HepG2 (cell line): ENCODE measurements at regions not wholly inside any gene's neighbourhood (a gene's known extent, or its start where the extent isn't known, plus 50 kb on each side); places are given as distances from the start of the nearest gene placed in this dataset.

Experiments
- ATAC-seq: fragments of 200-7000 bp; cut with Tn5 transposase; 3 replicates; pipeline ENCODE4 v1.9.1; 2020; ENCODE audit warnings: mild to moderate bottlenecking, moderate library complexity
- BruUV-seq: library from RNA; stranded (reverse); fragments of 400-500 nt; replicated peaks from 2 replicates; lab custom pipeline; 2021; lab: Mats Ljungman, UMichigan
- CTCF ChIA-PET: fragments of 300-600 bp; formaldehyde crosslinking; extraction: SDS; loops from one replicate; lab custom pipeline; 2021; ENCODE audit warnings: low total read pairs, inconsistent platforms, low intra/inter-chr PET ratio; lab: Yijun Ruan, JAX
- POLR2A ChIA-PET: fragments of 350-600 bp; sonication (Branson Sonifier 250); formaldehyde crosslinking; loops from one replicate; lab custom pipeline; 2020; ENCODE audit warnings: antibody characterized with exemption, inconsistent platforms; lab: Yijun Ruan, JAX
- DNase-seq: peaks from one replicate; pipeline ENCODE4 v3.0.0-alpha.2; 2015; ENCODE audit warnings: low spot score
- FAIRE-seq: peaks from 3 replicates; lab custom pipeline; 2011; peaks lifted over from hg19 to GRCh38; lab: Jason Lieb, UNC
- H2AFZ ChIP-seq: one replicate; pipeline ENCODE4 v1.6.1; 2011; ENCODE audit warnings: low read length, inconsistent platforms
- H3K27ac ChIP-seq: fragments of 300-600 bp; 3 replicates; pipeline ENCODE4 v1.8.0; 2011; ENCODE audit warnings: mixed run types, mild to moderate bottlenecking, mixed read lengths, low read length, inconsistent platforms; ENCODE audit not compliant: insufficient read depth; ENCODE audit errors: extremely low read length
- H3K27me3 ChIP-seq, 2 experiments: fragments of 200-600 bp in 1 of 2; 2 replicates in 1 of 2; 3 replicates in 1 of 2; pipeline versions ENCODE4 v1.6.0 to v1.8.0; 2011; ENCODE audit warnings: low read length in 2 of 2, mild to moderate bottlenecking in 2 of 2, moderate library complexity in 2 of 2, inconsistent platforms in 1 of 2; ENCODE audit not compliant: insufficient read depth in 2 of 2, control insufficient read depth in 1 of 2
- H3K36me3 ChIP-seq, 2 experiments: fragments of 200-600 bp in 1 of 2; replicated peaks in 1 of 2; 2 replicates in 1 of 2; 3 replicates in 1 of 2; pipeline versions ENCODE4 v1.5.1 to v1.8.0; 2011; ENCODE audit warnings: low read length in 2 of 2, inconsistent platforms in 1 of 2; ENCODE audit not compliant: insufficient read depth in 2 of 2, control insufficient read depth in 1 of 2
- H3K4me1 ChIP-seq: 2 replicates; pipeline ENCODE4 v1.5.1; 2012; ENCODE audit warnings: low read length, inconsistent platforms; ENCODE audit not compliant: insufficient read depth
- H3K4me2 ChIP-seq: 2 replicates; pipeline ENCODE4 v1.6.0; 2011; ENCODE audit warnings: low read depth, low read length, inconsistent platforms
- H3K4me3 ChIP-seq, 3 experiments: fragments of 200-600 bp in 1 of 3; sonication (generic), shearing (Covaris generic) in 1 of 3; replicated peaks in 1 of 3; 2 replicates each; pipeline ENCODE4 v1.5.1; 2011 to 2016; ENCODE audit warnings: low read length in 3 of 3, inconsistent platforms in 2 of 3, low read depth in 2 of 3, mild to moderate bottlenecking in 2 of 3, control low read depth in 1 of 3, mixed read lengths in 1 of 3; ENCODE audit not compliant: insufficient read depth in 1 of 3
- H3K79me2 ChIP-seq: one replicate; pipeline ENCODE4 v1.6.1; 2011; ENCODE audit warnings: low read length, inconsistent platforms; ENCODE audit not compliant: insufficient read depth
- H3K9ac ChIP-seq: 2 replicates; pipeline ENCODE4 v1.6.0; 2011; ENCODE audit warnings: mild to moderate bottlenecking, low read depth, low read length, inconsistent platforms; ENCODE audit not compliant: insufficient read depth
- H3K9me3 ChIP-seq: 2 replicates; pipeline ENCODE4 v1.5.1; 2012; ENCODE audit warnings: mild to moderate bottlenecking, low read length
- H4K20me1 ChIP-seq: 2 replicates; pipeline ENCODE4 v1.6.0; 2011; ENCODE audit warnings: inconsistent platforms, mild to moderate bottlenecking, low read length, moderate library complexity; ENCODE audit not compliant: insufficient read depth
- DNMT1 ChIP-seq: sonication (generic); formaldehyde crosslinking; IDR thresholded peaks from 2 replicates; pipeline ENCODE4 v1.5.1; 2020; ENCODE audit warnings: mild to moderate bottlenecking, missing genetic modification reagents
- KLF11 ChIP-seq: IDR thresholded peaks from 2 replicates; pipeline ENCODE4 v1.6.1; 2016; ENCODE audit warnings: missing compliant biosample characterization
- ZNF335 ChIP-seq: sonication (generic); formaldehyde crosslinking; IDR thresholded peaks from 2 replicates; pipeline ENCODE4 v1.4.0; 2020; ENCODE audit warnings: missing genetic modification reagents
- WGBS: methylation state at CpG from one replicate; pipeline ENCODE4 v1.1.6; 2017; ENCODE audit warnings: low lambda C conversion rate; 5-methylcytosine and 5-hydroxymethylcytosine counted together
- in situ Hi-C: cut with HindIII; loops from 2 replicates; pipeline ENCODE4 v1.10.0; 2017; ENCODE audit warnings: low pct_unique_long_range_greater_than_20kb; ENCODE audit not compliant: extremely low pct_ligation_motif_present
- intact Hi-C: fragments of 100-400 bp; cut with micrococcal nuclease; formaldehyde crosslinking; loops from one replicate; pipeline ENCODE4 v1.10.0; 2022; ENCODE audit not compliant: unreplicated experiment
- TF ChIP-seq, protein P1 (sequence below): sonication (generic); formaldehyde crosslinking; IDR thresholded peaks from 2 replicates; pipeline ENCODE4 v1.8.1; 2022; ENCODE audit warnings: mild to moderate bottlenecking, missing genetic modification reagents
- TF ChIP-seq, protein P2 (sequence below): sonication (generic); formaldehyde crosslinking; IDR thresholded peaks from 2 replicates; pipeline ENCODE4 v1.4.0; 2020; ENCODE audit warnings: missing genetic modification reagents, borderline replicate concordance
- TF ChIP-seq, protein P3 (sequence below): sonication (generic); formaldehyde crosslinking; IDR thresholded peaks from 2 replicates; pipeline ENCODE4 v1.4.0; 2020; ENCODE audit warnings: missing genetic modification reagents

DNA sequence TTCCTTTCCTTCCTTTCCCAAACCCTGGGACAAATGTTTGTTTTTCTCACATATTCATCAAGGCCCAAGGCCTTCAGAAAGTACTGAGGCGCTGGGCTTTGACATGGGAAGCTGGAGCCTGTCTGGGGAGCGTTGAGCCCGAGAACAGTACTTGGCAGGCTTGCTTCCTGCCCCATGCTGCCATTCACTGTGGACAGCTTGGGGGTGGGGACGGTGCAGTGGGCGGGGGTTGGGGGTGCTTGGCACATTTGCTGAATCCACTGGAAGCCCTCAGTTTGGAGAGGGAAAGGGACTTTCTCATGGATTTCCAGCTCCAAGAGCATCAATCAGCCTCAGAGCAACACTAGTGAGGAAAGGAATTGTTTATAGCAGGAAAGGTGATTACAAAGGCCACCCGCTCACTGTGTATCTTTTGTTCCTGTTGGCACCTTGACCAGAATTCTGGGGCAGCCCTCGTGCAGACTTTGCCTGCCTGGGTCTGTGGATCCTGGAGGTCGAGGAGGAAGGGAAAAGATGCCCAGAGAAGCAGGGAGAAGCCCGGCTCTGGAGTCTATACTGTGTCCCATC lies 199.8 kb upstream of the RGMA start:
- Histone ChIP-seq H3K27ac (no peak overlapping the region), H3K4me1 (no peaks in the 10 kb centered on the region), H2AFZ (no peak overlapping the region), H4K20me1 (no peaks in the 10 kb centered on the region), H3K4me3 (no peak overlapping the region), H3K4me2 (no peak overlapping the region), H3K79me2 (no peaks in the 10 kb centered on the region), H3K36me3 (no peaks in the 10 kb centered on the region), H3K27me3 (peaks cover 0 to 34% of the 10 kb centered on the region in 2 experiments; a peak in 2 of 5 replicates), H3K9me3 (no peaks in the 10 kb centered on the region), H3K9ac (no peak overlapping the region)
- FAIRE-seq (no peak), ATAC-seq (no peak), DNase-seq (no peak)
- POLR2A ChIA-PET = no interaction called here
- WGBS = 20% methylated on average over 9 of the region's 9 CpGs
- no TSS peak for BruUV-seq
- TF ChIP-seq, protein P1, sequence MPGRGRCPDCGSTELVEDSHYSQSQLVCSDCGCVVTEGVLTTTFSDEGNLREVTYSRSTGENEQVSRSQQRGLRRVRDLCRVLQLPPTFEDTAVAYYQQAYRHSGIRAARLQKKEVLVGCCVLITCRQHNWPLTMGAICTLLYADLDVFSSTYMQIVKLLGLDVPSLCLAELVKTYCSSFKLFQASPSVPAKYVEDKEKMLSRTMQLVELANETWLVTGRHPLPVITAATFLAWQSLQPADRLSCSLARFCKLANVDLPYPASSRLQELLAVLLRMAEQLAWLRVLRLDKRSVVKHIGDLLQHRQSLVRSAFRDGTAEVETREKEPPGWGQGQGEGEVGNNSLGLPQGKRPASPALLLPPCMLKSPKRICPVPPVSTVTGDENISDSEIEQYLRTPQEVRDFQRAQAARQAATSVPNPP (CRISPR knock-in tag) = no peak
- TF ChIP-seq, protein P2, sequence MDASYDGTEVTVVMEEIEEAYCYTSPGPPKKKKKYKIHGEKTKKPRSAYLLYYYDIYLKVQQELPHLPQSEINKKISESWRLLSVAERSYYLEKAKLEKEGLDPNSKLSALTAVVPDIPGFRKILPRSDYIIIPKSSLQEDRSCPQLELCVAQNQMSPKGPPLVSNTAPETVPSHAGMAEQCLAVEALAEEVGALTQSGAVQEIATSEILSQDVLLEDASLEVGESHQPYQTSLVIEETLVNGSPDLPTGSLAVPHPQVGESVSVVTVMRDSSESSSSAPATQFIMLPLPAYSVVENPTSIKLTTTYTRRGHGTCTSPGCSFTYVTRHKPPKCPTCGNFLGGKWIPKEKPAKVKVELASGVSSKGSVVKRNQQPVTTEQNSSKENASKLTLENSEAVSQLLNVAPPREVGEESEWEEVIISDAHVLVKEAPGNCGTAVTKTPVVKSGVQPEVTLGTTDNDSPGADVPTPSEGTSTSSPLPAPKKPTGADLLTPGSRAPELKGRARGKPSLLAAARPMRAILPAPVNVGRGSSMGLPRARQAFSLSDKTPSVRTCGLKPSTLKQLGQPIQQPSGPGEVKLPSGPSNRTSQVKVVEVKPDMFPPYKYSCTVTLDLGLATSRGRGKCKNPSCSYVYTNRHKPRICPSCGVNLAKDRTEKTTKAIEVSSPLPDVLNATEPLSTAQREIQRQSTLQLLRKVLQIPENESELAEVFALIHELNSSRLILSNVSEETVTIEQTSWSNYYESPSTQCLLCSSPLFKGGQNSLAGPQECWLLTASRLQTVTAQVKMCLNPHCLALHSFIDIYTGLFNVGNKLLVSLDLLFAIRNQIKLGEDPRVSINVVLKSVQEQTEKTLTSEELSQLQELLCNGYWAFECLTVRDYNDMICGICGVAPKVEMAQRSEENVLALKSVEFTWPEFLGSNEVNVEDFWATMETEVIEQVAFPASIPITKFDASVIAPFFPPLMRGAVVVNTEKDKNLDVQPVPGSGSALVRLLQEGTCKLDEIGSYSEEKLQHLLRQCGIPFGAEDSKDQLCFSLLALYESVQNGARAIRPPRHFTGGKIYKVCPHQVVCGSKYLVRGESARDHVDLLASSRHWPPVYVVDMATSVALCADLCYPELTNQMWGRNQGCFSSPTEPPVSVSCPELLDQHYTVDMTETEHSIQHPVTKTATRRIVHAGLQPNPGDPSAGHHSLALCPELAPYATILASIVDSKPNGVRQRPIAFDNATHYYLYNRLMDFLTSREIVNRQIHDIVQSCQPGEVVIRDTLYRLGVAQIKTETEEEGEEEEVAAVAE = no peak
- TF ChIP-seq, protein P3, sequence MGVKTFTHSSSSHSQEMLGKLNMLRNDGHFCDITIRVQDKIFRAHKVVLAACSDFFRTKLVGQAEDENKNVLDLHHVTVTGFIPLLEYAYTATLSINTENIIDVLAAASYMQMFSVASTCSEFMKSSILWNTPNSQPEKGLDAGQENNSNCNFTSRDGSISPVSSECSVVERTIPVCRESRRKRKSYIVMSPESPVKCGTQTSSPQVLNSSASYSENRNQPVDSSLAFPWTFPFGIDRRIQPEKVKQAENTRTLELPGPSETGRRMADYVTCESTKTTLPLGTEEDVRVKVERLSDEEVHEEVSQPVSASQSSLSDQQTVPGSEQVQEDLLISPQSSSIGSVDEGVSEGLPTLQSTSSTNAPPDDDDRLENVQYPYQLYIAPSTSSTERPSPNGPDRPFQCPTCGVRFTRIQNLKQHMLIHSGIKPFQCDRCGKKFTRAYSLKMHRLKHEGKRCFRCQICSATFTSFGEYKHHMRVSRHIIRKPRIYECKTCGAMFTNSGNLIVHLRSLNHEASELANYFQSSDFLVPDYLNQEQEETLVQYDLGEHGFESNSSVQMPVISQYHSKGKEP (CRISPR knock-in tag) = no peak
- TF ChIP-seq KLF11 (CRISPR knock-in tag) = no peak
- no peak for TF ChIP-seq ZNF335
- no peak for TF ChIP-seq DNMT1
- CTCF ChIA-PET = no interaction called here
- intact Hi-C loops = no loop called here
- in situ Hi-C loops = no loop called here
